ENCODE measurements at regions not wholly inside any gene's neighbourhood (a gene's known extent, or its start where the extent isn't known, plus 50 kb on each side); places are given as distances from the start of the nearest gene placed in this dataset.

- H3K27me3 Mint-ChIP-seq (ENCODE audit: insufficient read depth, low read depth) = peaks cover 2% of the 10 kb centered on the region
- peak overlapping the region; percentile 39 for H3K4me3 Mint-ChIP-seq
- H3K4me1 ChIP-seq = peaks cover 13% of the 10 kb centered on the region
- H3K4me1 Mint-ChIP-seq = peaks cover 9% of the 10 kb centered on the region
- no peaks in the 10 kb centered on the region for H3K36me3 Mint-ChIP-seq
- TF ChIP-seq CTCF (IDR thresholded peaks at IDR 0.05) = peak; percentile 4
- TF ChIP-seq EZH2 (IDR thresholded peaks at IDR 0.05) = no peak
- no peak overlapping the region for H3K27ac ChIP-seq
- H3K27ac Mint-ChIP-seq = no peak overlapping the region
- no peaks in the 10 kb centered on the region for H3F3A ChIP-seq (ENCODE audit: low read depth)
- H3K27me3 ChIP-seq = no peaks in the 10 kb centered on the region
- H4K20me1 ChIP-seq (ENCODE audit: low read depth) = no peaks in the 10 kb centered on the region
- H2AFZ ChIP-seq (replicated peaks) = no peak overlapping the region
- peaks cover 2% of the 10 kb centered on the region for H3K9me3 Mint-ChIP-seq
- no peak for DNase-seq (ENCODE audit: low spot score)
- H3K9ac ChIP-seq = no peak overlapping the region
- no peaks in the 10 kb centered on the region for H3K79me2 ChIP-seq (ENCODE audit: low read depth)
- H3K9me3 ChIP-seq (ENCODE audit: low read depth) = no peaks in the 10 kb centered on the region
- H3K4me3 ChIP-seq = no peak overlapping the region
- H3K4me2 ChIP-seq = no peak overlapping the region
- H3K36me3 ChIP-seq = no peaks in the 10 kb centered on the region
Observed at GRCh38 chr10:91335147-91335546, 75.0 kb upstream of the HECTD2 start.

- no peaks in the 10 kb centered on the region for H3K9me3 ChIP-seq (ENCODE audit: low read depth)
- H3K79me2 ChIP-seq (ENCODE audit: low read depth) = no peaks in the 10 kb centered on the region
- H3K27me3 ChIP-seq = no peaks in the 10 kb centered on the region
- TF ChIP-seq EZH2 (IDR thresholded peaks at IDR 0.05) (no peak), CTCF (IDR thresholded peaks at IDR 0.05) (no peak), EZH2phosphoT487 (IDR thresholded peaks at IDR 0.05) (no peak)
- no peak overlapping the region for H3K4me2 ChIP-seq
- H3K9ac ChIP-seq = no peak overlapping the region
- Mint-ChIP-seq H3K4me3 (no peak overlapping the region), H3K4me1 (peaks cover 15% of the 10 kb centered on the region), H3K9me3 (no peaks in the 10 kb centered on the region), H3K27me3 (ENCODE audit: insufficient read depth, low read depth) (peaks cover 5% of the 10 kb centered on the region), H3K36me3 (no peaks in the 10 kb centered on the region), H3K27ac (no peak overlapping the region)
- H2AFZ ChIP-seq (replicated peaks) = peak overlapping the region; percentile 9
- H3F3A ChIP-seq (ENCODE audit: low read depth) = no peaks in the 10 kb centered on the region
- no peaks in the 10 kb centered on the region for H4K20me1 ChIP-seq (ENCODE audit: low read depth)
- no peak overlapping the region for H3K4me3 ChIP-seq
- DNase-seq (ENCODE audit: low spot score) = no peak
- peak overlapping the region; percentile 1 for H3K27ac ChIP-seq
- H3K4me1 ChIP-seq = peaks cover 25% of the 10 kb centered on the region
- no peaks in the 10 kb centered on the region for H3K36me3 ChIP-seq
Observed at GRCh38 chr10:91339729-91340128, 70.4 kb upstream of the HECTD2 start.

- H4K20me1 ChIP-seq (ENCODE audit: low read depth) = no peaks in the 10 kb centered on the region
- H3K9me3 ChIP-seq (ENCODE audit: low read depth) = no peaks in the 10 kb centered on the region
- H3K27me3 Mint-ChIP-seq (ENCODE audit: insufficient read depth, low read depth) = peaks cover 4% of the 10 kb centered on the region
- H3K4me3 ChIP-seq = no peak overlapping the region
- H3K9me3 Mint-ChIP-seq = no peaks in the 10 kb centered on the region
- H3K9ac ChIP-seq = no peak overlapping the region
- no peak for TF ChIP-seq EZH2phosphoT487 (IDR thresholded peaks at IDR 0.05)
- no peak for TF ChIP-seq CTCF (IDR thresholded peaks at IDR 0.05)
- TF ChIP-seq EZH2 (IDR thresholded peaks at IDR 0.05) = no peak
- no peaks in the 10 kb centered on the region for H3F3A ChIP-seq (ENCODE audit: low read depth)
- H3K4me3 Mint-ChIP-seq = no peak overlapping the region
- H3K27me3 ChIP-seq = no peaks in the 10 kb centered on the region
- no peak overlapping the region for H3K4me2 ChIP-seq
- H3K36me3 ChIP-seq = no peaks in the 10 kb centered on the region
- H3K4me1 ChIP-seq = peaks cover 25% of the 10 kb centered on the region
- H3K79me2 ChIP-seq (ENCODE audit: low read depth) = no peaks in the 10 kb centered on the region
- no peak overlapping the region for H3K27ac Mint-ChIP-seq
- H2AFZ ChIP-seq (replicated peaks) = peak overlapping the region; percentile 7
- no peaks in the 10 kb centered on the region for H3K36me3 Mint-ChIP-seq
- H3K4me1 Mint-ChIP-seq = peaks cover 15% of the 10 kb centered on the region
- DNase-seq (ENCODE audit: low spot score) = no peak
- no peak overlapping the region for H3K27ac ChIP-seq
Observed at GRCh38 chr10:91340613-91341362, 69.4 kb upstream of the HECTD2 start.
